ENCODE measurements at regions not wholly inside any gene's neighbourhood (a gene's known extent, or its start where the extent isn't known, plus 50 kb on each side); places are given as distances from the start of the nearest gene placed in this dataset.

- Histone ChIP-seq H3K4me1 (ENCODE audit: control insufficient read depth, insufficient read depth, low read length) (peaks cover 4% of the 10 kb centered on the region), H3K36me3 (ENCODE audit: control insufficient read depth, insufficient read depth, low read length) (no peaks in the 10 kb centered on the region), H3K27me3 (ENCODE audit: control insufficient read depth, insufficient read depth, low read length) (peaks cover 2% of the 10 kb centered on the region), H3K9me3 (replicated peaks; ENCODE audit: control insufficient read depth, low read depth, low read length) (no peaks in the 10 kb centered on the region), H3K4me3 (ENCODE audit: low read length) (no peak overlapping the region), H3K27ac (ENCODE audit: low read length) (no peak overlapping the region)
- 61% methylated on average over 14 of the region's 19 CpGs for WGBS (ENCODE audit: insufficient coverage)
- no peak for DNase-seq
These were observed 52.6 kb upstream of the RUFY1 start for GRCh38 chr5:179497636-179498340.

GRCh38 chr5:179495906-179496455 is 54.4 kb upstream of the RUFY1 start:
- peaks cover 4% of the 10 kb centered on the region for H3K4me1 ChIP-seq (ENCODE audit: control insufficient read depth, insufficient read depth, low read length)
- 38% methylated on average over 3 of the region's 11 CpGs for WGBS (ENCODE audit: insufficient coverage)
- H3K27ac ChIP-seq (ENCODE audit: low read length) = no peak overlapping the region
- no peaks in the 10 kb centered on the region for H3K36me3 ChIP-seq (ENCODE audit: control insufficient read depth, insufficient read depth, low read length)
- H3K9me3 ChIP-seq (replicated peaks; ENCODE audit: control insufficient read depth, low read depth, low read length) = no peaks in the 10 kb centered on the region
- H3K27me3 ChIP-seq (ENCODE audit: control insufficient read depth, insufficient read depth, low read length) = peaks cover 2% of the 10 kb centered on the region
- DNase-seq = no peak
- H3K4me3 ChIP-seq (ENCODE audit: low read length) = no peak overlapping the region

- Histone ChIP-seq H3K4me3 (ENCODE audit: low read length) (no peak overlapping the region), H3K27me3 (ENCODE audit: control insufficient read depth, insufficient read depth, low read length) (peaks cover 5% of the 10 kb centered on the region), H3K9me3 (replicated peaks; ENCODE audit: control insufficient read depth, low read depth, low read length) (no peaks in the 10 kb centered on the region), H3K4me1 (ENCODE audit: control insufficient read depth, insufficient read depth, low read length) (peaks cover 4% of the 10 kb centered on the region), H3K27ac (ENCODE audit: low read length) (no peak overlapping the region), H3K36me3 (ENCODE audit: control insufficient read depth, insufficient read depth, low read length) (no peaks in the 10 kb centered on the region)
- whole genome bisulfite sequencing (ENCODE audit: insufficient coverage) = 88% methylated on average over 6 of the region's 12 CpGs
- DNase-seq = no peak
These were observed 55.4 kb upstream of the RUFY1 start for GRCh38 chr5:179494774-179495526.

- 38% methylated on average over 1 of the region's 4 CpGs for WGBS (ENCODE audit: insufficient coverage)
These were observed 61.4 kb upstream of the RUFY1 start for GRCh38 chr5:179488975-179489374.

GRCh38 chr5:179488491-179488890 is 61.9 kb upstream of the RUFY1 start:
- peaks cover 3% of the 10 kb centered on the region for H3K27me3 ChIP-seq (ENCODE audit: control insufficient read depth, insufficient read depth, low read length)
- H3K4me3 ChIP-seq (ENCODE audit: low read length) = no peak overlapping the region
- no peaks in the 10 kb centered on the region for H3K9me3 ChIP-seq (replicated peaks; ENCODE audit: control insufficient read depth, low read depth, low read length)
- DNase-seq = peak; percentile 76
- no peak overlapping the region for H3K27ac ChIP-seq (ENCODE audit: low read length)
- H3K36me3 ChIP-seq (ENCODE audit: control insufficient read depth, insufficient read depth, low read length) = no peaks in the 10 kb centered on the region
- H3K4me1 ChIP-seq (ENCODE audit: control insufficient read depth, insufficient read depth, low read length) = peaks cover 12% of the 10 kb centered on the region
- 10% methylated on average over 2 of the region's 8 CpGs for WGBS (ENCODE audit: insufficient coverage)

More at GRCh38 chr5:179488975-179489374, 61.4 kb upstream of the RUFY1 start:
- Histone ChIP-seq H3K36me3 (ENCODE audit: control insufficient read depth, insufficient read depth, low read length) (no peaks in the 10 kb centered on the region), H3K9me3 (replicated peaks; ENCODE audit: control insufficient read depth, low read depth, low read length) (no peaks in the 10 kb centered on the region), H3K27ac (ENCODE audit: low read length) (no peak overlapping the region), H3K27me3 (ENCODE audit: control insufficient read depth, insufficient read depth, low read length) (peaks cover 3% of the 10 kb centered on the region), H3K4me1 (ENCODE audit: control insufficient read depth, insufficient read depth, low read length) (peaks cover 12% of the 10 kb centered on the region), H3K4me3 (ENCODE audit: low read length) (no peak overlapping the region)
- DNase-seq = peak; percentile 55

- no peaks in the 10 kb centered on the region for H3K9me3 ChIP-seq (replicated peaks; ENCODE audit: control insufficient read depth, low read depth, low read length)
- H3K4me3 ChIP-seq (ENCODE audit: low read length) = no peak overlapping the region
- 77% methylated on average over 6 of the region's 8 CpGs for WGBS (ENCODE audit: insufficient coverage)
- no peak overlapping the region for H3K27ac ChIP-seq (ENCODE audit: low read length)
- DNase-seq = no peak
- peaks cover 3% of the 10 kb centered on the region for H3K27me3 ChIP-seq (ENCODE audit: control insufficient read depth, insufficient read depth, low read length)
- H3K36me3 ChIP-seq (ENCODE audit: control insufficient read depth, insufficient read depth, low read length) = no peaks in the 10 kb centered on the region
- peaks cover 12% of the 10 kb centered on the region for H3K4me1 ChIP-seq (ENCODE audit: control insufficient read depth, insufficient read depth, low read length)
These were observed 63.2 kb upstream of the RUFY1 start for GRCh38 chr5:179487145-179487544.

GRCh38 chr5:179486596-179487051 is 63.7 kb upstream of the RUFY1 start:
- H3K27me3 ChIP-seq (ENCODE audit: control insufficient read depth, insufficient read depth, low read length) = peaks cover 3% of the 10 kb centered on the region
- no peaks in the 10 kb centered on the region for H3K36me3 ChIP-seq (ENCODE audit: control insufficient read depth, insufficient read depth, low read length)
- peaks cover under 1% of the 10 kb centered on the region for H3K9me3 ChIP-seq (replicated peaks; ENCODE audit: control insufficient read depth, low read depth, low read length)
- peaks cover 12% of the 10 kb centered on the region for H3K4me1 ChIP-seq (ENCODE audit: control insufficient read depth, insufficient read depth, low read length)
- H3K27ac ChIP-seq (ENCODE audit: low read length) = no peak overlapping the region
- no peak for DNase-seq
- 64% methylated on average over 15 of the region's 16 CpGs for WGBS (ENCODE audit: insufficient coverage)
- H3K4me3 ChIP-seq (ENCODE audit: low read length) = no peak overlapping the region

- Histone ChIP-seq H3K4me1 (ENCODE audit: control insufficient read depth, insufficient read depth, low read length) (peaks cover 12% of the 10 kb centered on the region), H3K27ac (ENCODE audit: low read length) (no peak overlapping the region), H3K4me3 (ENCODE audit: low read length) (no peak overlapping the region), H3K36me3 (ENCODE audit: control insufficient read depth, insufficient read depth, low read length) (no peaks in the 10 kb centered on the region), H3K27me3 (ENCODE audit: control insufficient read depth, insufficient read depth, low read length) (peaks cover 3% of the 10 kb centered on the region), H3K9me3 (replicated peaks; ENCODE audit: control insufficient read depth, low read depth, low read length) (peaks cover 2% of the 10 kb centered on the region)
- DNase-seq = no peak
- 77% methylated on average over 13 of the region's 13 CpGs for WGBS (ENCODE audit: insufficient coverage)
These were observed 64.3 kb upstream of the RUFY1 start for GRCh38 chr5:179485845-179486575.

- Histone ChIP-seq H3K27ac (ENCODE audit: low read length) (no peak overlapping the region), H3K4me1 (ENCODE audit: control insufficient read depth, insufficient read depth, low read length) (peaks cover 12% of the 10 kb centered on the region), H3K27me3 (ENCODE audit: control insufficient read depth, insufficient read depth, low read length) (no peaks in the 10 kb centered on the region), H3K9me3 (replicated peaks; ENCODE audit: control insufficient read depth, low read depth, low read length) (peaks cover 2% of the 10 kb centered on the region), H3K4me3 (ENCODE audit: low read length) (no peak overlapping the region), H3K36me3 (ENCODE audit: control insufficient read depth, insufficient read depth, low read length) (no peaks in the 10 kb centered on the region)
- WGBS (ENCODE audit: insufficient coverage) = 86% methylated on average over 5 of the region's 7 CpGs
- DNase-seq = no peak
These were observed 65.6 kb upstream of the RUFY1 start for GRCh38 chr5:179484761-179485160.

- Histone ChIP-seq H3K27ac (ENCODE audit: low read length) (no peak overlapping the region), H3K36me3 (ENCODE audit: control insufficient read depth, insufficient read depth, low read length) (no peaks in the 10 kb centered on the region), H3K4me1 (ENCODE audit: control insufficient read depth, insufficient read depth, low read length) (peaks cover 12% of the 10 kb centered on the region), H3K9me3 (replicated peaks; ENCODE audit: control insufficient read depth, low read depth, low read length) (peaks cover 2% of the 10 kb centered on the region), H3K4me3 (ENCODE audit: low read length) (no peak overlapping the region), H3K27me3 (ENCODE audit: control insufficient read depth, insufficient read depth, low read length) (no peaks in the 10 kb centered on the region)
- 69% methylated on average over 2 of the region's 6 CpGs for WGBS (ENCODE audit: insufficient coverage)
- no peak for DNase-seq
These were observed 66.2 kb upstream of the RUFY1 start for GRCh38 chr5:179484201-179484600.
